KMS-11 (cell line): ENCODE measurements at regions not wholly inside any gene's neighbourhood (a gene's known extent, or its start where the extent isn't known, plus 50 kb on each side); places are given as distances from the start of the nearest gene placed in this dataset.
A peak's percentile ranks its signal among the peaks of the same experiment; 100 is the strongest.

Source experiments
- H2AFZ ChIP-seq: fragments of 200-600 bp; sonication (generic); 2 replicates; pipeline ENCODE4 v1.6.1; 2016; ENCODE audit warnings: antibody characterized with exemption, mixed run types, low read depth
- H3K27ac ChIP-seq: fragments of 200-600 bp; sonication (generic); 2 replicates; pipeline ENCODE4 v1.6.1; 2016; ENCODE audit warnings: mild to moderate bottlenecking, mixed run types
- H3K27me3 ChIP-seq: fragments of 200-600 bp; sonication (generic); 2 replicates; pipeline ENCODE4 v1.6.1; 2017; ENCODE audit warnings: mild to moderate bottlenecking, low read depth, mixed run types, moderate library complexity; ENCODE audit not compliant: insufficient read depth
- H3K36me3 ChIP-seq: fragments of 200-600 bp; sonication (generic); 2 replicates; pipeline ENCODE4 v1.6.1; 2017; ENCODE audit warnings: mild to moderate bottlenecking, mixed run types; ENCODE audit not compliant: insufficient read depth
- H3K4me1 ChIP-seq: fragments of 200-600 bp; sonication (generic); 2 replicates; pipeline ENCODE4 v1.6.1; 2016; ENCODE audit warnings: mild to moderate bottlenecking, low read depth, mixed run types; ENCODE audit not compliant: poor library complexity, severe bottlenecking
- H3K4me2 ChIP-seq: fragments of 200-600 bp; sonication (generic); 2 replicates; pipeline ENCODE4 v1.7.0; 2016; ENCODE audit warnings: mild to moderate bottlenecking, mixed run types
- H3K4me3 ChIP-seq: fragments of 200-600 bp; sonication (generic); IDR thresholded peaks from 2 replicates; pipeline ENCODE4 v1.6.1; 2017; ENCODE audit warnings: low read depth, low read length, mixed read lengths; ENCODE audit not compliant: insufficient read depth
- H3K79me2 ChIP-seq: fragments of 200-600 bp; sonication (generic); 2 replicates; pipeline ENCODE4 v1.6.1; 2016; ENCODE audit warnings: low read depth, mixed run types; ENCODE audit not compliant: insufficient read depth
- H3K9ac ChIP-seq: fragments of 200-600 bp; sonication (generic); 2 replicates; pipeline ENCODE4 v1.6.1; 2016; ENCODE audit warnings: mild to moderate bottlenecking, mixed run types
- H4K20me1 ChIP-seq: fragments of 200-600 bp; sonication (generic); 2 replicates; pipeline ENCODE4 v1.6.1; 2016; ENCODE audit warnings: mild to moderate bottlenecking, mixed run types; ENCODE audit not compliant: insufficient read depth
- CTCF ChIP-seq: fragments of 200-600 bp; sonication (generic); conservative IDR thresholded peaks from 2 replicates; pipeline ENCODE4 v1.6.1; 2017; ENCODE audit warnings: low read depth, mild to moderate bottlenecking, antibody characterized with exemption, low read length, moderate library complexity, mixed read lengths

GRCh38 chr2:79248776-79249175 is 89.2 kb upstream of the REG3A start:
- Histone ChIP-seq H3K79me2 (no peaks in the 10 kb centered on the region), H3K27ac (no peak overlapping the region), H3K4me2 (no peak overlapping the region), H2AFZ (no peak overlapping the region), H3K36me3 (no peaks in the 10 kb centered on the region), H3K27me3 (no peaks in the 10 kb centered on the region), H3K4me1 (no peaks in the 10 kb centered on the region), H3K9ac (no peak overlapping the region), H3K4me3 (no peak overlapping the region), H4K20me1 (no peaks in the 10 kb centered on the region)
- no peak for TF ChIP-seq CTCF

GRCh38 chr2:79235135-79235534 is 75.6 kb upstream of the REG3A start:
- no peaks in the 10 kb centered on the region for H3K4me1 ChIP-seq
- H3K27me3 ChIP-seq, result no peaks in the 10 kb centered on the region
- no peak overlapping the region for H3K4me3 ChIP-seq
- no peaks in the 10 kb centered on the region for H3K36me3 ChIP-seq
- no peak overlapping the region for H3K4me2 ChIP-seq
- no peak for TF ChIP-seq CTCF
- H3K9ac ChIP-seq, result no peak overlapping the region
- no peaks in the 10 kb centered on the region for H4K20me1 ChIP-seq
- no peak overlapping the region for H2AFZ ChIP-seq
- H3K79me2 ChIP-seq, result no peaks in the 10 kb centered on the region
- no peak overlapping the region for H3K27ac ChIP-seq

GRCh38 chr2:79223539-79223938 is 64.0 kb upstream of the REG3A start:
- Histone ChIP-seq H3K27me3 (no peaks in the 10 kb centered on the region), H2AFZ (no peak overlapping the region), H3K4me2 (no peak overlapping the region), H3K9ac (no peak overlapping the region), H3K4me3 (no peak overlapping the region), H3K36me3 (no peaks in the 10 kb centered on the region), H3K79me2 (no peaks in the 10 kb centered on the region), H4K20me1 (no peaks in the 10 kb centered on the region), H3K4me1 (no peaks in the 10 kb centered on the region), H3K27ac (no peak overlapping the region)
- no peak for TF ChIP-seq CTCF

- H2AFZ ChIP-seq, result 0 out of 2 replicates have a peak overlapping the region, but pooled peaks have one; percentile 2
- no peaks in the 10 kb centered on the region for H3K4me1 ChIP-seq
- H3K79me2 ChIP-seq, result no peaks in the 10 kb centered on the region
- H4K20me1 ChIP-seq, result no peaks in the 10 kb centered on the region
- no peak overlapping the region for H3K4me3 ChIP-seq
- H3K4me2 ChIP-seq, result no peak overlapping the region
- peak; percentile 86 for TF ChIP-seq CTCF
- no peak overlapping the region for H3K9ac ChIP-seq
- H3K36me3 ChIP-seq, result no peaks in the 10 kb centered on the region
- H3K27ac ChIP-seq, result no peak overlapping the region
- no peaks in the 10 kb centered on the region for H3K27me3 ChIP-seq
Measured at GRCh38 chr2:79219383-79219988, 59.9 kb upstream of the REG3A start.
